ENCODE measurements at regions not wholly inside any gene's neighbourhood (a gene's known extent, or its start where the extent isn't known, plus 50 kb on each side); places are given as distances from the start of the nearest gene placed in this dataset.

GRCh38 chr2:221197225-221197856 lies 374.8 kb downstream of the EPHA4 start:
- TF ChIP-seq POLR2A (IDR thresholded peaks at IDR 0.05) (no peak), CTCF (IDR thresholded peaks at IDR 0.05) (no peak)
